ENCODE measurements at regions not wholly inside any gene's neighbourhood (a gene's known extent, or its start where the extent isn't known, plus 50 kb on each side); places are given as distances from the start of the nearest gene placed in this dataset.

- no peak for TF ChIP-seq POLR2A (IDR thresholded peaks at IDR 0.05)
- TF ChIP-seq CTCF (IDR thresholded peaks at IDR 0.05) = no peak
These were observed 91.9 kb upstream of the NXT1 start for GRCh38 chr20:23258747-23259121.

Data from heart left ventricle (tissue), 13 donors.